Endodermal cell (in vitro differentiated cells): ENCODE measurements at regions not wholly inside any gene's neighbourhood (a gene's known extent, or its start where the extent isn't known, plus 50 kb on each side); places are given as distances from the start of the nearest gene placed in this dataset.
A peak's percentile ranks its signal among the peaks of the same experiment; 100 is the strongest.
"Not testable (repeated sequence)": the region's sequence is repeated elsewhere in the genome, so short reads cannot be mapped to it uniquely, and the experiment has no call there.

ENCODE experiments used
- DNase-seq: peaks from one replicate; pipeline ENCODE4 v3.0.0-alpha.2; 2017
- H3K27ac ChIP-seq: 2 replicates; pipeline ENCODE4 v1.5.1; 2013; ENCODE audit warnings: mild to moderate bottlenecking, low read depth, low read length, moderate library complexity
- H3K27me3 ChIP-seq: 2 replicates; pipeline ENCODE4 v1.6.1; 2013; ENCODE audit warnings: mild to moderate bottlenecking, low read length, moderate library complexity; ENCODE audit not compliant: insufficient read depth, control insufficient read depth, poor library complexity, severe bottlenecking
- H3K36me3 ChIP-seq: 2 replicates; pipeline ENCODE4 v1.7.0; 2013; ENCODE audit warnings: mild to moderate bottlenecking, low read length, moderate library complexity; ENCODE audit not compliant: control insufficient read depth, insufficient read depth
- H3K4me1 ChIP-seq: one replicate; pipeline ENCODE4 v1.7.0; 2013; ENCODE audit warnings: low read length; ENCODE audit not compliant: control insufficient read depth, insufficient read depth
- H3K4me3 ChIP-seq: 2 replicates; pipeline ENCODE4 v1.5.1; 2013; ENCODE audit warnings: mild to moderate bottlenecking, low read length, moderate library complexity
- H3K9ac ChIP-seq: 2 replicates; pipeline ENCODE4 v1.6.1; 2013; ENCODE audit warnings: mild to moderate bottlenecking, low read length, moderate library complexity; ENCODE audit not compliant: poor library complexity, severe bottlenecking; ENCODE audit errors: extremely low read depth
- H3K9me3 ChIP-seq: 2 replicates; pipeline ENCODE4 v1.6.1; 2013; ENCODE audit warnings: mild to moderate bottlenecking, low read length, moderate library complexity; ENCODE audit not compliant: control insufficient read depth
- H3K27ac Mint-ChIP-seq: 2 replicates; pipeline ENCODE4 v1.8.0; 2020; ENCODE audit warnings: mixed read lengths
- H3K27me3 Mint-ChIP-seq: 2 replicates; pipeline ENCODE4 v1.8.0; 2021; ENCODE audit warnings: mild to moderate bottlenecking, mixed read lengths; ENCODE audit not compliant: insufficient read depth
- H3K36me3 Mint-ChIP-seq: 2 replicates; pipeline ENCODE4 v1.8.0; 2020; ENCODE audit warnings: low read depth, mixed read lengths
- H3K4me1 Mint-ChIP-seq: 2 replicates; pipeline ENCODE4 v1.8.0; 2020; ENCODE audit warnings: mixed read lengths
- H3K4me3 Mint-ChIP-seq: 2 replicates; pipeline ENCODE4 v1.8.0; 2020; ENCODE audit warnings: mild to moderate bottlenecking, moderate library complexity, mixed read lengths
- H3K9me3 Mint-ChIP-seq: 2 replicates; pipeline ENCODE4 v1.8.0; 2020; ENCODE audit warnings: mild to moderate bottlenecking, mixed read lengths
- WGBS, 2 experiments: methylation state at CpG; one replicate each; pipeline versions ENCODE4 v1.1.5 to v1.1.7; 2013; ENCODE audit warnings: missing lambda C conversion rate in 2 of 2, mixed read lengths in 1 of 2; ENCODE audit not compliant: insufficient coverage in 1 of 2, insufficient read length in 1 of 2; 5-methylcytosine and 5-hydroxymethylcytosine counted together
- TF ChIP-seq, protein P1 (sequence below): fragments of 200-600 bp; sonication (generic); conservative IDR thresholded peaks from 2 replicates; pipeline ENCODE4 v1.5.0; 2021; ENCODE audit warnings: antibody characterized with exemption, mild to moderate bottlenecking

- 91 to 94% methylated on average over 26 to 34 of the region's 38 CpGs for WGBS, 2 experiments
- peaks cover 76% of the 10 kb centered on the region for H3K9me3 Mint-ChIP-seq
- H3K4me3 Mint-ChIP-seq: no peak overlapping the region
- Histone ChIP-seq H3K27me3 (no peaks in the 10 kb centered on the region), H3K9me3 (peaks cover 20% of the 10 kb centered on the region), H3K27ac (no peak overlapping the region), H3K4me3 (no peak overlapping the region), H3K36me3 (no peaks in the 10 kb centered on the region), H3K9ac (no peak overlapping the region), H3K4me1 (no peaks in the 10 kb centered on the region)
- no peak for DNase-seq
- no peaks in the 10 kb centered on the region for H3K4me1 Mint-ChIP-seq
- H3K36me3 Mint-ChIP-seq: peaks cover 3% of the 10 kb centered on the region
- no peak overlapping the region for H3K27ac Mint-ChIP-seq
- TF ChIP-seq, protein P1, sequence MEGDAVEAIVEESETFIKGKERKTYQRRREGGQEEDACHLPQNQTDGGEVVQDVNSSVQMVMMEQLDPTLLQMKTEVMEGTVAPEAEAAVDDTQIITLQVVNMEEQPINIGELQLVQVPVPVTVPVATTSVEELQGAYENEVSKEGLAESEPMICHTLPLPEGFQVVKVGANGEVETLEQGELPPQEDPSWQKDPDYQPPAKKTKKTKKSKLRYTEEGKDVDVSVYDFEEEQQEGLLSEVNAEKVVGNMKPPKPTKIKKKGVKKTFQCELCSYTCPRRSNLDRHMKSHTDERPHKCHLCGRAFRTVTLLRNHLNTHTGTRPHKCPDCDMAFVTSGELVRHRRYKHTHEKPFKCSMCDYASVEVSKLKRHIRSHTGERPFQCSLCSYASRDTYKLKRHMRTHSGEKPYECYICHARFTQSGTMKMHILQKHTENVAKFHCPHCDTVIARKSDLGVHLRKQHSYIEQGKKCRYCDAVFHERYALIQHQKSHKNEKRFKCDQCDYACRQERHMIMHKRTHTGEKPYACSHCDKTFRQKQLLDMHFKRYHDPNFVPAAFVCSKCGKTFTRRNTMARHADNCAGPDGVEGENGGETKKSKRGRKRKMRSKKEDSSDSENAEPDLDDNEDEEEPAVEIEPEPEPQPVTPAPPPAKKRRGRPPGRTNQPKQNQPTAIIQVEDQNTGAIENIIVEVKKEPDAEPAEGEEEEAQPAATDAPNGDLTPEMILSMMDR: no peak
- no peaks in the 10 kb centered on the region for H3K27me3 Mint-ChIP-seq
Measured at GRCh38 chr20:29744071-29744470, 1513.4 kb upstream of the DEFB115 start.

DNA sequence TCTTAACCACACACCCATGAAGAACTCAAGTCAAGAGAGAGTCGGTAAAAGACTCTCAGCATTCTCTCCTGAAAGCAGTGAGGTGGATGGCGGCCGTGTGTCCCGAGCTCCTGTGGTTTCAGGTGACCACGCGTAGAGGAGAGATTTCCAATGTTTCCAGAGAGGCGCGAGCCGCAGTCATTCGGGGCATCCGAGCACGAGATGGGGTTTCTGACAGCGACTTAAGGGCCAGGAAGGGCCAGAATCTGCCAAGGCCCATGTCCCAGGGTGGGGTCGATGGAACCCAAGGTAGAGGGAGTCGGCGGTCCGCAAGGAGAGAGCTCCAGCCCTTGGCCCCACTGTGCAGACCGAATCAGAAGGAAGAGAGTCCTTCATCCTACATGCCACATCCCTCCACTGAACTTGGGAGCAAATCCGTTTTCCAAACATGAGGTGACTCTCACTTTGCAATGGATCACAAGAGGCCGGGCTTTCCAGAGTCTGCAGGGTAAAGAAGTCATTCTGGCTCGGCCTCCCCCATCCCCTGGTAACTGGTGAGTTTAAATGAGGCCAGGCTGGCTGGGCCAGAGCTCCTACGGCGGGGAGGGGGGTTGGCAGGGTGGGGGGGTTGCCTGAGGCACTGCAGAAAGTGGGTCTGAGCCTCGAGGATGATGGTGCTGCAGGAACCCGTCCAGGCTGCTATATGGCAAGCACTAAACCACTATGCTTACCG is 1511.8 kb upstream of the DEFB115 start:
- not testable (repeated sequence) for H3K4me3 ChIP-seq, H3K27me3 Mint-ChIP-seq, H3K27ac Mint-ChIP-seq, H3K9ac ChIP-seq, H3K36me3 ChIP-seq, H3K36me3 Mint-ChIP-seq, H3K4me1 ChIP-seq, H3K4me3 Mint-ChIP-seq, H3K4me1 Mint-ChIP-seq, H3K27ac ChIP-seq, H3K27me3 ChIP-seq
- peak; percentile 22 for DNase-seq
- H3K9me3 ChIP-seq: peaks cover 21% of the 10 kb centered on the region
- H3K9me3 Mint-ChIP-seq: peaks cover 79% of the 10 kb centered on the region
- WGBS, 2 experiments: 74 to 85% methylated on average over 11 to 26 of the region's 26 CpGs

GRCh38 chr20:29750268-29750899 is 1507.1 kb upstream of the DEFB115 start:
- no peaks in the 10 kb centered on the region for H3K4me1 Mint-ChIP-seq
- Histone ChIP-seq H3K9me3 (peaks cover 46% of the 10 kb centered on the region), H3K27ac (no peak overlapping the region), H3K27me3 (no peaks in the 10 kb centered on the region), H3K4me1 (no peaks in the 10 kb centered on the region), H3K36me3 (no peaks in the 10 kb centered on the region), H3K4me3 (no peak overlapping the region), H3K9ac (no peak overlapping the region)
- H3K9me3 Mint-ChIP-seq: peaks cover 96% of the 10 kb centered on the region
- H3K27ac Mint-ChIP-seq: no peak overlapping the region
- no peak overlapping the region for H3K4me3 Mint-ChIP-seq
- H3K27me3 Mint-ChIP-seq: no peaks in the 10 kb centered on the region
- 88 to 91% methylated on average over 14 to 31 of the region's 33 CpGs for WGBS, 2 experiments
- peaks cover 7% of the 10 kb centered on the region for H3K36me3 Mint-ChIP-seq
- TF ChIP-seq, protein P1: no peak
- DNase-seq: peak; percentile 16

GRCh38 chr20:29752644-29753425 is 1504.6 kb upstream of the DEFB115 start:
- H3K4me3 ChIP-seq, H3K27ac ChIP-seq, H3K36me3 Mint-ChIP-seq, H3K4me1 ChIP-seq, H3K9ac ChIP-seq, H3K27me3 ChIP-seq, H3K27me3 Mint-ChIP-seq, H3K27ac Mint-ChIP-seq, DNase-seq, H3K4me1 Mint-ChIP-seq, H3K36me3 ChIP-seq: not testable (repeated sequence)
- H3K4me3 Mint-ChIP-seq: peak overlapping the region; percentile 38
- H3K9me3 Mint-ChIP-seq: peaks cover 93% of the 10 kb centered on the region
- H3K9me3 ChIP-seq: peaks cover 37% of the 10 kb centered on the region
- 88 to 92% methylated on average over 11 to 18 of the region's 24 CpGs for WGBS, 2 experiments
